Adrenal gland (tissue), 9 donors: ENCODE measurements at regions not wholly inside any gene's neighbourhood (a gene's known extent, or its start where the extent isn't known, plus 50 kb on each side); places are given as distances from the start of the nearest gene placed in this dataset.

Source experiments
- DNase-seq, 7 donors: peaks; one replicate each; pipeline ENCODE4 v3.0.0-alpha.2; 2019 to 2020
- H3K27ac ChIP-seq, 5 donors: fragments of 200-600 bp; sonication (generic) in 4 of 5; 1 replicate in 3 of 5; 2 replicates in 2 of 5; pipeline versions ENCODE4 v1.5.1 to v1.8.0; 2016 to 2020; ENCODE audit warnings: mild to moderate bottlenecking in 1 of 5
- H3K27me3 ChIP-seq: fragments of 200-600 bp; 2 replicates; pipeline ENCODE4 v1.8.0; 2021
- H3K36me3 ChIP-seq, 2 donors: fragments of 200-600 bp; replicated peaks in 1 of 2; 1 replicate in 1 of 2; 2 replicates in 1 of 2; pipeline versions ENCODE4 v1.5.1 to v1.8.0; 2018 to 2022
- H3K4me1 ChIP-seq, 2 donors: fragments of 200-600 bp; replicated peaks in 1 of 2; 1 replicate in 1 of 2; 2 replicates in 1 of 2; pipeline versions ENCODE4 v1.5.1 to v1.8.0; 2018 to 2021
- H3K4me3 ChIP-seq, 4 donors: fragments of 200-600 bp; sonication (generic) in 3 of 4; one replicate each; pipeline ENCODE4 v1.5.1; 2016 to 2018
- H3K9me3 ChIP-seq, 3 donors: fragments of 200-600 bp; sonication (generic) in 1 of 3; replicated peaks in 1 of 3; 1 replicate in 2 of 3; 2 replicates in 1 of 3; pipeline versions ENCODE4 v1.5.1 to v1.8.0; 2016 to 2021
- POLR2A ChIP-seq, 2 donors: fragments of 450-650 bp; IDR thresholded peaks; one replicate each; pipeline ENCODE4 v1.6.1; 2017; ENCODE audit warnings: antibody characterized with exemption in 2 of 2, mild to moderate bottlenecking in 2 of 2, moderate library complexity in 1 of 2
- WGBS, 4 donors: extraction: QIAGEN DNeasy Blood & Tissue Kit in 2 of 4; methylation state at CpG; one replicate each; pipeline versions ENCODE4 v1.1.5 to v1.1.7; 2013 to 2017; 5-methylcytosine and 5-hydroxymethylcytosine counted together
- intact Hi-C, 2 donors: fragments of 100-400 bp; cut with DNase I; formaldehyde crosslinking; loops; one replicate each; pipeline versions ENCODE4 v1.14.1 to v1.15.0; 2022 to 2023
- TF ChIP-seq, protein P1 (sequence below), 6 experiments: fragments of 450-650 bp in 4 of 6; fragments of 200-600 bp in 2 of 6; sonication (generic) in 1 of 6; IDR thresholded peaks; 1 replicate in 5 of 6; 2 replicates in 1 of 6; pipeline versions ENCODE4 v1.5.1 to v1.8.0; 2016 to 2021; ENCODE audit warnings: antibody characterized with exemption in 6 of 6, mild to moderate bottlenecking in 2 of 6, moderate library complexity in 1 of 6
- donor health status: healthy with polysubstance abuse.
- donor health status: Bipolar disorder and iron deficiency.
- donor health status: DM: yes; HTN: yes; CAD: no.
- donor health status: DM: no; HTN: no; CAD: no.
- donor health status: DM: no; HTN: no; CAD: no.

DNA sequence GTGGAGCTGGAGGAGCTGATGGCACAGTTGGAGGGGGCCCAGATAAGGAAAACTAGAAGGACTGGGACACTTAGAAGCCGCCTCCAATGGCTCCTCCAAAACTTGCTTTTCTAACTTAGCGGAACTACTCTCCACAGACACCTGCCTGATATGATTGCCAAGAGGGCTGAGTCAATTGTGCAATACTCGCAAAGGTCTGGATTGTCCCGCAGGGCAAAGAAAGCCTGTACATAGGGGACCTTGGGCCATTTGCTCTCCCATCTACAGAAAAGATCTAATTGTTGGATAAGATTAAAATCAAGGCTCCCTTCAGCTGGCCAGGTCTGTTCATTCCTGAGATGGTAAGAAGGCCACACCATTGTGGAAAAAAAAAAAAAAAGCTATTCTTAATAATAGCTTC is 69.7 kb upstream of the ATP11B start:
- 93 to 99% (median 96%) methylated on average over 4 of the region's 4 CpGs for WGBS, 4 donors
- TF ChIP-seq, protein P1, sequence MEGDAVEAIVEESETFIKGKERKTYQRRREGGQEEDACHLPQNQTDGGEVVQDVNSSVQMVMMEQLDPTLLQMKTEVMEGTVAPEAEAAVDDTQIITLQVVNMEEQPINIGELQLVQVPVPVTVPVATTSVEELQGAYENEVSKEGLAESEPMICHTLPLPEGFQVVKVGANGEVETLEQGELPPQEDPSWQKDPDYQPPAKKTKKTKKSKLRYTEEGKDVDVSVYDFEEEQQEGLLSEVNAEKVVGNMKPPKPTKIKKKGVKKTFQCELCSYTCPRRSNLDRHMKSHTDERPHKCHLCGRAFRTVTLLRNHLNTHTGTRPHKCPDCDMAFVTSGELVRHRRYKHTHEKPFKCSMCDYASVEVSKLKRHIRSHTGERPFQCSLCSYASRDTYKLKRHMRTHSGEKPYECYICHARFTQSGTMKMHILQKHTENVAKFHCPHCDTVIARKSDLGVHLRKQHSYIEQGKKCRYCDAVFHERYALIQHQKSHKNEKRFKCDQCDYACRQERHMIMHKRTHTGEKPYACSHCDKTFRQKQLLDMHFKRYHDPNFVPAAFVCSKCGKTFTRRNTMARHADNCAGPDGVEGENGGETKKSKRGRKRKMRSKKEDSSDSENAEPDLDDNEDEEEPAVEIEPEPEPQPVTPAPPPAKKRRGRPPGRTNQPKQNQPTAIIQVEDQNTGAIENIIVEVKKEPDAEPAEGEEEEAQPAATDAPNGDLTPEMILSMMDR (IDR thresholded peaks at IDR 0.05), result no peak
- TF ChIP-seq POLR2A (IDR thresholded peaks at IDR 0.05), result no peak

DNA sequence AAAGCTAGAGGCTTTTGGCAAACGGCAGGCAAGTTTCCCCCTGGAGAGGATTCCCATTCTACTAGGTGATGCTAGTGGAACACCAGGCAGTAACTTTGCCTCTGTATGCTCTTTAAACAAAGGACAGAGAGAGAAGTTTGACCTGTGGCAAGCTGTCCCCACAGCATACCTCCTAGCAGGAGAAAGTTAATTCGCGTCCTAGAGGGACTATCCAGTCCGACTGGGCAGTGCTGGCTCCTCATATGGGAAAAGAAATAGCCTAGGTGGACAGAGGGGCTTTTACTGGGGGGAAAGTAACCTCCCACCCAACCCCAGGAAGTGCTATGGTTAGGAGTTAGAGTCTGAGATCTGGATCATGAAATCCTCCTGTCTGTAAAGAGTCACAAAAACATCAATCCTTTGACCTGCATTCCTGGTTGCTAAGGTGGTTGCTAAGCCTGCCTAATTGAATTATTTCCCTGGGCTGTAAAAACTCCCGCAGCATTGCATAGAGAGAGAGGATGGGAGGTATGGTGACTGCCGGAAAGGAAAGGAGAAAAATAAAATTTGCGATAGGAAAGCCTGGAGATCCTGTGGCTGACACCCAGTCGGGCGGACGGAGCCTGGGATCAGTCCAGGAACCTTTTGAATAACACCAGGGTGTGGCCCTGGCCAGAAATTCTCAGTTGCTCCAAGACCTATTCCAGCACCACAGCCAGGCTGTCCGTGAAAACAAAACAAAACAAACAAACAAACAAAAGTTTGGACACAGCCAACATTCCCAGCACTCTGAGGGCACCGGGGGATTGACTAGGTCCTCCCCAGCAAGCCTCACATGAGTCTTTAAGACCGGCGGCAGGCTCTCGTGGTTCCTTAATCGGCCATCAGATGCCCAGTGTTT is 67.7 kb upstream of the ATP11B start:
- Histone ChIP-seq H3K9me3 (no peaks in the 10 kb centered on the region), H3K27ac (no peak overlapping the region), H3K4me1 (no peaks in the 10 kb centered on the region), H3K27me3 (no peaks in the 10 kb centered on the region), H3K36me3 (no peaks in the 10 kb centered on the region), H3K4me3 (peak overlapping the region in 1 of 4 donors; percentile 19)
- intact Hi-C loops, result loop anchor here in 1 of 2 donors (5.0 kb wide), 1 partner anchor 112 kb away; no protein-coding TSS in a partner anchor
- TF ChIP-seq, protein P1 (IDR thresholded peaks at IDR 0.05), result no peak
- TF ChIP-seq POLR2A (IDR thresholded peaks at IDR 0.05), result no peak
- no peak for DNase-seq
- WGBS, 4 donors, result 42 to 58% (median 50%) methylated on average over 16 of the region's 16 CpGs

More for the DNA sequence above, 69.7 kb upstream of the ATP11B start:
- H3K9me3 ChIP-seq, result no peaks in the 10 kb centered on the region
- H3K36me3 ChIP-seq, result no peaks in the 10 kb centered on the region
- H3K27ac ChIP-seq, result no peak overlapping the region
- no peaks in the 10 kb centered on the region for H3K27me3 ChIP-seq
- H3K4me1 ChIP-seq, result no peaks in the 10 kb centered on the region
- H3K4me3 ChIP-seq, result no peak overlapping the region
- intact Hi-C loops, result no loop called here
- no peak for DNase-seq

DNA sequence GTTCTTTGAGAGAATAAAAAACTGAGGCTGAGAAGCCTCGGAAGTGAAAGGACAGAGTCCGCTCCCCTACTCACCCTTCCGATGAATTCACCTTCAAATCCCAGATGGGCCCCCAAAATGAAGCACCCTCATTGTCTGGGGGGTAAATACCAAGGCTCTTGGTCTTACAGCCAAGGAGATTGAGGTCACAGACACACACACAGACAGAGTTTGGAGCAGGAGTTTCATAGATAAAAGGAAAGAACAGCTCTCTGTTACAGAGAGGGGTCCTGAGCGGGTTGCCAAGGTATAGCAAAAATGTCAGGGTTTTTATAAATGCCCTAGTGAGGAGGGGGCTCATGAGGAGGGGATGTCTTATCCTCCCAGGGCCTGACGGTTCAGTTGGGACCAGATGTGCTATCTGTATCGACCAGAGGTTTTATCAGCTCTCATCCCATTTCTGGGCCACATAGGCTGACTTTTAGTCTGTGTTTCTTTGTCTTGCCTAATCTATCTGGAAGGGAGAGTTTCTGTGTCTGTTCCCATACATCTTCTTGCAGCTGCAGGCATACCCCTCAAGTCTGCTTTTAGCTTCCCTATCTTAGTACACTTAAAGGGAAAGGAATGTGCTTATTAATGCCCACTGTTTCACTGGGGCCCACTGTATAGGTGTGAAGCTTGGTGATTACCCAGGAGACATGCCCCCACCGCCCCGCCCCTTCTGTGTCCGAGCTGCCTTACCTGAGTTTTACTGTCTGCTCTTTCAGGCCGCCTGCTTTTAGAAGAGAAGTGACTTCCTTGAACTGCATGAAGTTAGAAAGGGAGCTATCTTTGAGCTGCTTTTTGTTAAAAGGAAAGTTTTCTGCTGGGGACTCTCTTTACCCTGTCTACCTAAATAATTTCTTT is 66.8 kb upstream of the ATP11B start:
- WGBS, 4 donors, result 67 to 79% (median 71%) methylated on average over 10 of the region's 10 CpGs
- Histone ChIP-seq H3K4me1 (no peaks in the 10 kb centered on the region), H3K27ac (no peak overlapping the region), H3K36me3 (no peaks in the 10 kb centered on the region), H3K27me3 (no peaks in the 10 kb centered on the region), H3K4me3 (peak overlapping the region in 1 of 4 donors; percentile 19), H3K9me3 (no peaks in the 10 kb centered on the region)
- intact Hi-C loops, result loop anchor here in 1 of 2 donors (5.0 kb wide), 1 partner anchor 111 kb away; no protein-coding TSS in a partner anchor
- no peak for TF ChIP-seq POLR2A (IDR thresholded peaks at IDR 0.05)
- TF ChIP-seq, protein P1 (IDR thresholded peaks at IDR 0.05), result no peak
- DNase-seq, result no peak

DNA sequence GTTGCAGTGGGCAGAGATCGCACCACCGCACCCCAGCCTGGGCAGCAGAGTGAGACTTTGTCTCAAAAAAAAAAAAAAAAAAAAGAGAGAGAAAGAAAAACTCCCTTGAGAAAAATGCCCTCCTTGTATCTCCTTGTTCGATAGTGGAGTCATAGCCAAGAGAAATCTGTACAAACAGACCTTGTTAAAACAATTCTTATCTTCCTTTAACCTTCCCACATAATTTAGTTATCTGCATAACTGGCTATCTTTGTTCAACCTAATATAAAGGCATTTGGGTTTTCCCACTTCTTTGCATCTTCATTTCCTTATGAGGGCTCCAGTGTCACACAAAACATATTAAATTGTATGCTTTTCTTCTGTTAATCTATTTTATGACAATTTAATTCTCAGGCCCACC is 65.1 kb upstream of the ATP11B start:
- H3K27ac ChIP-seq, result no peak overlapping the region
- no peak overlapping the region for H3K4me3 ChIP-seq
- TF ChIP-seq, protein P1 (IDR thresholded peaks at IDR 0.05), result no peak
- TF ChIP-seq POLR2A (IDR thresholded peaks at IDR 0.05), result no peak
- DNase-seq, result no peak
- peaks cover 4% of the 10 kb centered on the region for H3K27me3 ChIP-seq
- intact Hi-C loops, result loop anchor here in 1 of 2 donors (5.0 kb wide), 1 partner anchor 109 kb away; no protein-coding TSS in a partner anchor
- no peaks in the 10 kb centered on the region for H3K36me3 ChIP-seq
- no peaks in the 10 kb centered on the region for H3K4me1 ChIP-seq
- H3K9me3 ChIP-seq, result no peaks in the 10 kb centered on the region
- 79 to 91% (median 90%) methylated on average over 3 of the region's 3 CpGs for WGBS, 4 donors
